Stomach (tissue), 8 donors: ENCODE measurements at regions not wholly inside any gene's neighbourhood (a gene's known extent, or its start where the extent isn't known, plus 50 kb on each side); places are given as distances from the start of the nearest gene placed in this dataset.
"Not testable (repeated sequence)": the region's sequence is repeated elsewhere in the genome, so short reads cannot be mapped to it uniquely, and the experiment has no call there.

Experiments
- DNase-seq, 2 donors: peaks; one replicate each; pipeline versions ENCODE4 v3.0.0 to v3.0.0-alpha.2; 2013 to 2019
- H3K27ac ChIP-seq, 5 donors: fragments of 200-600 bp in 4 of 5; sonication (generic) in 4 of 5; one replicate each; pipeline ENCODE4 v1.5.1; 2013 to 2019; ENCODE audit warnings: mild to moderate bottlenecking in 1 of 5, moderate library complexity in 1 of 5
- H3K27me3 ChIP-seq, 3 donors: fragments of 200-600 bp; sonication (generic); one replicate each; pipeline ENCODE4 v1.5.1; 2017 to 2019; ENCODE audit warnings: mixed run types in 1 of 3
- H3K36me3 ChIP-seq, 4 donors: fragments of 200-600 bp; sonication (generic); 1 replicate in 3 of 4; 2 replicates in 1 of 4; pipeline ENCODE4 v1.5.1; 2016 to 2019
- H3K4me1 ChIP-seq, 4 donors: fragments of 200-600 bp; sonication (generic); one replicate each; pipeline ENCODE4 v1.5.1; 2016 to 2019
- H3K4me3 ChIP-seq, 4 donors: fragments of 200-600 bp; sonication (generic) in 3 of 4; one replicate each; pipeline ENCODE4 v1.5.1; 2016 to 2019; ENCODE audit warnings: mild to moderate bottlenecking in 1 of 4
- H3K9me3 ChIP-seq, 4 donors: fragments of 200-600 bp; sonication (generic); one replicate each; pipeline ENCODE4 v1.5.1; 2016 to 2019
- CTCF ChIP-seq, 7 experiments: fragments of 450-650 bp in 4 of 7; fragments of 200-600 bp in 3 of 7; sonication (generic) in 3 of 7; IDR thresholded peaks; one replicate each; pipeline ENCODE4 v1.5.1; 2016 to 2019; ENCODE audit warnings: antibody characterized with exemption in 7 of 7, control low read depth in 2 of 7, mild to moderate bottlenecking in 1 of 7
- EP300 ChIP-seq: sonication (generic); formaldehyde crosslinking; IDR thresholded peaks from one replicate; pipeline ENCODE4 v1.6.1; 2017; ENCODE audit warnings: antibody characterized with exemption
- POLR2A ChIP-seq, 4 donors: fragments of 450-650 bp; IDR thresholded peaks; one replicate each; pipeline ENCODE4 v1.6.1; 2016; ENCODE audit warnings: antibody characterized with exemption in 4 of 4, control low read depth in 2 of 4, mild to moderate bottlenecking in 1 of 4, moderate library complexity in 1 of 4
- POLR2AphosphoS5 ChIP-seq, 3 donors: sonication (generic); formaldehyde crosslinking; IDR thresholded peaks; one replicate each; pipeline ENCODE4 v1.6.1; 2016; ENCODE audit warnings: antibody characterized with exemption in 3 of 3
- WGBS, 5 donors: extraction: QIAGEN DNeasy Blood & Tissue Kit in 3 of 5; methylation state at CpG; one replicate each; pipeline versions ENCODE4 v1.1.5 to v1.1.7; 2013 to 2018; 5-methylcytosine and 5-hydroxymethylcytosine counted together
- intact Hi-C: fragments of 100-400 bp; cut with DNase I; formaldehyde crosslinking; loops from one replicate; pipeline ENCODE4 v1.15.1; 2023; ENCODE audit warnings: low total_unique reads
- donor health status: healthy with polysubstance abuse.
- donor health status: Bipolar disorder and iron deficiency.
- donor health status: healthy.

- no peaks in the 10 kb centered on the region for H3K36me3 ChIP-seq
- no peak for TF ChIP-seq EP300
- no peak for TF ChIP-seq POLR2AphosphoS5 (IDR thresholded peaks at IDR 0.05)
- no peak for TF ChIP-seq CTCF (IDR thresholded peaks at IDR 0.05)
- TF ChIP-seq POLR2A (IDR thresholded peaks at IDR 0.05) = no peak
- no peak overlapping the region for H3K27ac ChIP-seq
- no peaks in the 10 kb centered on the region for H3K4me1 ChIP-seq
- 63 to 83% (median 70%) methylated on average over 2 of the region's 2 CpGs for WGBS, 5 donors
- no peak for DNase-seq
- H3K9me3 ChIP-seq = no peaks in the 10 kb centered on the region
- H3K27me3 ChIP-seq = no peaks in the 10 kb centered on the region
- intact Hi-C loops = no loop called here
- H3K4me3 ChIP-seq = no peak overlapping the region
These were observed 2358.5 kb upstream of the PCDH20 start for GRCh38 chr13:63774133-63774532.

GRCh38 chr13:63773476-63773875, 2357.8 kb upstream of the PCDH20 start:
- Histone ChIP-seq H3K4me3 (no peak overlapping the region), H3K9me3 (no peaks in the 10 kb centered on the region), H3K36me3 (no peaks in the 10 kb centered on the region), H3K27ac (no peak overlapping the region), H3K4me1 (no peaks in the 10 kb centered on the region), H3K27me3 (no peaks in the 10 kb centered on the region)
- intact Hi-C loops = no loop called here
- DNase-seq = no peak
- TF ChIP-seq EP300 = no peak
- TF ChIP-seq POLR2AphosphoS5 (IDR thresholded peaks at IDR 0.05) = no peak
- no peak for TF ChIP-seq CTCF (IDR thresholded peaks at IDR 0.05)
- no peak for TF ChIP-seq POLR2A (IDR thresholded peaks at IDR 0.05)
- WGBS, 5 donors = 74 to 89% (median 89%) methylated on average over 3 of the region's 3 CpGs

GRCh38 chr13:63757683-63758082, 2342.0 kb upstream of the PCDH20 start:
- H3K27ac ChIP-seq, H3K4me1 ChIP-seq, H3K27me3 ChIP-seq, DNase-seq, H3K4me3 ChIP-seq, intact Hi-C loops, H3K9me3 ChIP-seq, H3K36me3 ChIP-seq: not testable (repeated sequence)
- WGBS, 5 donors = 47 to 79% (median 61%) methylated on average over 4 of the region's 5 CpGs

DNA sequence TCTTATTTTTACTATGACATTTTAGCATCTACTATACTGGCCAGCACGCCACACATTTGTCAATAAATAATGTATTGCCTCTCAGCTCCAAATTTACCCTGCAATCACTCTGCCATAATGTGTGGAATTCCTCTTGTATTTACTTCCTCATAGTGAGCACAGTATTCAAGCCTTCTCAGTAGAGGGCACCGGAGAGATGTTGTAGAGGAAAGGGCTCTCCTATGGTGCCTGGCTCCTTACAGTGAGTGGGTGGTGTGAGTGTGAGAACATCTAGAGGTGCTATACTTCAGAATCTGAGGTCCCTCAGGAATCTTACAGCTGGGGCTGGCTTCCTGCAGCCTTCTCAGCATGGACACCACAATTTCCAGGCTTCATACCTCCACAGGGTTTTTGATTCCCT, 2334.2 kb upstream of the PCDH20 start:
- H3K27me3 ChIP-seq, DNase-seq, H3K27ac ChIP-seq, H3K4me1 ChIP-seq, H3K36me3 ChIP-seq, H3K4me3 ChIP-seq, H3K9me3 ChIP-seq, intact Hi-C loops: not testable (repeated sequence)
- no CpG with 5 or more reads among the region's 2 CpGs for WGBS, 5 donors

DNA sequence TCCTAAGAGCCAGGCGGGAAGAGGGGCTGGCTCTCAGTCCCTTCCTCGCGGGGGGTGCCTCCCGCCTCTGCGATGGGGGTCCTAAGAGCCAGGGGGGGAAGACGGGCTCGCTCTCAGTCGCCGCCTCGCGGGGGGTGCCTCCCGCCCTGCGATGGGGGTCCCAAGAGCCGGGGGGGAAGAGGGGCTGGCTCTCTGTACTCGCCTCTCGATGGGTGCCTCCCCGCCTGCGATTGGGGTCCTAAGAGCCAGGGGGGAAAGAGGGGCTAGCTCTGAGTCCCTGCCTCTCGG, 2326.1 kb upstream of the PCDH20 start:
- intact Hi-C loops, H3K36me3 ChIP-seq, H3K4me1 ChIP-seq, H3K27ac ChIP-seq, H3K4me3 ChIP-seq, H3K27me3 ChIP-seq, DNase-seq: not testable (repeated sequence)
- peaks cover 0 to 43% (median 5%) of the 10 kb centered on the region in 4 donors for H3K9me3 ChIP-seq
- 94 to 97% (median 96%) methylated on average over 11 to 19 of the region's 19 CpGs for WGBS, 5 donors

GRCh38 chr13:63741029-63741813, 2325.6 kb upstream of the PCDH20 start:
- WGBS, 5 donors = 89 to 96% (median 96%) methylated on average over 13 to 36 of the region's 36 CpGs
- peaks cover 0 to 43% (median 5%) of the 10 kb centered on the region in 4 donors for H3K9me3 ChIP-seq
- intact Hi-C loops = no loop called here
- H3K27me3 ChIP-seq = no peaks in the 10 kb centered on the region
- H3K27ac ChIP-seq = no peak overlapping the region
- no peak overlapping the region for H3K4me3 ChIP-seq
- TF ChIP-seq POLR2AphosphoS5 (IDR thresholded peaks at IDR 0.05) (no peak), CTCF (IDR thresholded peaks at IDR 0.05) (no peak), EP300 (no peak), POLR2A (IDR thresholded peaks at IDR 0.05) (no peak)
- no peaks in the 10 kb centered on the region for H3K4me1 ChIP-seq
- DNase-seq = no peak
- no peaks in the 10 kb centered on the region for H3K36me3 ChIP-seq

- H3K4me3 ChIP-seq, H3K36me3 ChIP-seq, H3K4me1 ChIP-seq, H3K27ac ChIP-seq, DNase-seq, intact Hi-C loops, H3K27me3 ChIP-seq: not testable (repeated sequence)
- H3K9me3 ChIP-seq = peaks cover 0 to 43% (median 5%) of the 10 kb centered on the region in 4 donors
- 96 to 98% (median 97%) methylated on average over 21 to 23 of the region's 23 CpGs; no CpG with 5 or more reads in 1 of the 5 donors for WGBS, 5 donors
These were observed 2323.6 kb upstream of the PCDH20 start for GRCh38 chr13:63739112-63739735.
